Vagina (tissue), 2 donors: ENCODE measurements at regions not wholly inside any gene's neighbourhood (a gene's known extent, or its start where the extent isn't known, plus 50 kb on each side); places are given as distances from the start of the nearest gene placed in this dataset.

Experiments used
- POLR2A ChIP-seq, 2 donors: fragments of 450-650 bp; IDR thresholded peaks; one replicate each; pipeline ENCODE4 v1.6.1; 2017; ENCODE audit warnings: antibody characterized with exemption in 2 of 2, mild to moderate bottlenecking in 2 of 2, moderate library complexity in 2 of 2
- TF ChIP-seq, protein P1 (sequence below), 3 experiments: fragments of 450-650 bp in 2 of 3; fragments of 200-600 bp in 1 of 3; sonication (generic) in 1 of 3; IDR thresholded peaks; one replicate each; pipeline ENCODE4 v1.5.1; 2017 to 2019; ENCODE audit warnings: antibody characterized with exemption in 3 of 3, mild to moderate bottlenecking in 2 of 3, moderate library complexity in 2 of 3

- no peak for TF ChIP-seq POLR2A (IDR thresholded peaks at IDR 0.05)
- TF ChIP-seq, protein P1, sequence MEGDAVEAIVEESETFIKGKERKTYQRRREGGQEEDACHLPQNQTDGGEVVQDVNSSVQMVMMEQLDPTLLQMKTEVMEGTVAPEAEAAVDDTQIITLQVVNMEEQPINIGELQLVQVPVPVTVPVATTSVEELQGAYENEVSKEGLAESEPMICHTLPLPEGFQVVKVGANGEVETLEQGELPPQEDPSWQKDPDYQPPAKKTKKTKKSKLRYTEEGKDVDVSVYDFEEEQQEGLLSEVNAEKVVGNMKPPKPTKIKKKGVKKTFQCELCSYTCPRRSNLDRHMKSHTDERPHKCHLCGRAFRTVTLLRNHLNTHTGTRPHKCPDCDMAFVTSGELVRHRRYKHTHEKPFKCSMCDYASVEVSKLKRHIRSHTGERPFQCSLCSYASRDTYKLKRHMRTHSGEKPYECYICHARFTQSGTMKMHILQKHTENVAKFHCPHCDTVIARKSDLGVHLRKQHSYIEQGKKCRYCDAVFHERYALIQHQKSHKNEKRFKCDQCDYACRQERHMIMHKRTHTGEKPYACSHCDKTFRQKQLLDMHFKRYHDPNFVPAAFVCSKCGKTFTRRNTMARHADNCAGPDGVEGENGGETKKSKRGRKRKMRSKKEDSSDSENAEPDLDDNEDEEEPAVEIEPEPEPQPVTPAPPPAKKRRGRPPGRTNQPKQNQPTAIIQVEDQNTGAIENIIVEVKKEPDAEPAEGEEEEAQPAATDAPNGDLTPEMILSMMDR (IDR thresholded peaks at IDR 0.05), result no peak
These were observed 332.2 kb downstream of the DHX15 start for GRCh38 chr4:24252121-24252520.
